Uterus (tissue), 3 donors: ENCODE measurements at regions not wholly inside any gene's neighbourhood (a gene's known extent, or its start where the extent isn't known, plus 50 kb on each side); places are given as distances from the start of the nearest gene placed in this dataset.
A peak's percentile ranks its signal among the peaks of the same experiment; 100 is the strongest.

Experiments used
- DNase-seq, 2 donors: peaks; one replicate each; pipeline ENCODE4 v3.0.0-alpha.2; 2019 to 2020
- H3K27ac ChIP-seq, 2 donors: fragments of 200-600 bp; sonication (generic); 1 replicate in 1 of 2; 2 replicates in 1 of 2; pipeline ENCODE4 v1.5.1; 2016 to 2018
- H3K27me3 ChIP-seq, 2 donors: fragments of 200-600 bp; sonication (generic); one replicate each; pipeline ENCODE4 v1.5.1; 2018 to 2019; ENCODE audit warnings: control low read depth in 1 of 2
- H3K36me3 ChIP-seq, 2 donors: fragments of 200-600 bp; sonication (generic); one replicate each; pipeline ENCODE4 v1.5.1; 2019; ENCODE audit warnings: control low read depth in 1 of 2
- H3K4me1 ChIP-seq, 2 donors: fragments of 200-600 bp; sonication (generic); one replicate each; pipeline ENCODE4 v1.5.1; 2018 to 2019; ENCODE audit warnings: control low read depth in 1 of 2
- H3K4me3 ChIP-seq, 2 donors: fragments of 200-600 bp; sonication (generic); 1 replicate in 1 of 2; 2 replicates in 1 of 2; pipeline ENCODE4 v1.5.1; 2018 to 2019; ENCODE audit warnings: mild to moderate bottlenecking in 1 of 2
- H3K9me3 ChIP-seq, 2 donors: fragments of 200-600 bp; sonication (generic); one replicate each; pipeline ENCODE4 v1.5.1; 2019; ENCODE audit warnings: control low read depth in 1 of 2
- CTCF ChIP-seq, 4 experiments: fragments of 200-600 bp in 2 of 4; fragments of 450-650 bp in 2 of 4; sonication (generic) in 2 of 4; IDR thresholded peaks; one replicate each; pipeline ENCODE4 v1.5.1; 2016 to 2019; ENCODE audit warnings: antibody characterized with exemption in 4 of 4, mild to moderate bottlenecking in 2 of 4, moderate library complexity in 1 of 4
- POLR2A ChIP-seq, 2 donors: fragments of 450-650 bp; IDR thresholded peaks; one replicate each; pipeline ENCODE4 v1.6.1; 2016; ENCODE audit warnings: antibody characterized with exemption in 2 of 2, mild to moderate bottlenecking in 1 of 2, moderate library complexity in 1 of 2
- intact Hi-C: fragments of 100-400 bp; cut with DNase I; formaldehyde crosslinking; loops from one replicate; pipeline ENCODE4 v1.15.1; 2023; ENCODE audit warnings: low total_unique reads
- donor health status: DM: yes; HTN: yes; CAD: no.

- Histone ChIP-seq H3K27me3 (no peaks in the 10 kb centered on the region), H3K4me1 (no peaks in the 10 kb centered on the region), H3K27ac (no peak overlapping the region), H3K36me3 (no peaks in the 10 kb centered on the region), H3K4me3 (no peak overlapping the region), H3K9me3 (no peaks in the 10 kb centered on the region)
- DNase-seq = no peak
- TF ChIP-seq POLR2A (IDR thresholded peaks at IDR 0.05) (no peak), CTCF (IDR thresholded peaks at IDR 0.05) (no peak)
- intact Hi-C loops = no loop called here
Measured at GRCh38 chr10:10901906-10902305, 115.8 kb upstream of the CELF2 start.

GRCh38 chr10:10902951-10903350, 114.7 kb upstream of the CELF2 start:
- H3K27me3 ChIP-seq = no peaks in the 10 kb centered on the region
- TF ChIP-seq POLR2A (IDR thresholded peaks at IDR 0.05) = no peak
- TF ChIP-seq CTCF (IDR thresholded peaks at IDR 0.05) = no peak
- intact Hi-C loops = no loop called here
- H3K27ac ChIP-seq = no peak overlapping the region
- no peaks in the 10 kb centered on the region for H3K9me3 ChIP-seq
- no peaks in the 10 kb centered on the region for H3K36me3 ChIP-seq
- DNase-seq = no peak
- H3K4me1 ChIP-seq = no peaks in the 10 kb centered on the region
- H3K4me3 ChIP-seq = no peak overlapping the region

GRCh38 chr10:10903620-10904019, 114.1 kb upstream of the CELF2 start:
- no peak for DNase-seq
- Histone ChIP-seq H3K27ac (no peak overlapping the region), H3K4me1 (no peaks in the 10 kb centered on the region), H3K4me3 (no peak overlapping the region), H3K27me3 (no peaks in the 10 kb centered on the region), H3K9me3 (no peaks in the 10 kb centered on the region), H3K36me3 (no peaks in the 10 kb centered on the region)
- TF ChIP-seq POLR2A (IDR thresholded peaks at IDR 0.05) = no peak
- intact Hi-C loops = no loop called here

- intact Hi-C loops = no loop called here
- H3K9me3 ChIP-seq = no peaks in the 10 kb centered on the region
- no peaks in the 10 kb centered on the region for H3K27me3 ChIP-seq
- no peak for DNase-seq
- TF ChIP-seq POLR2A (IDR thresholded peaks at IDR 0.05) (no peak), CTCF (IDR thresholded peaks at IDR 0.05) (no peak)
- no peaks in the 10 kb centered on the region for H3K4me1 ChIP-seq
- no peak overlapping the region for H3K4me3 ChIP-seq
- peak overlapping the region; percentile 80 to 83 for H3K27ac ChIP-seq
- H3K36me3 ChIP-seq = no peaks in the 10 kb centered on the region
Measured at GRCh38 chr10:10910634-10911033, 107.0 kb upstream of the CELF2 start.

GRCh38 chr10:10911035-10911434, 106.6 kb upstream of the CELF2 start:
- intact Hi-C loops = no loop called here
- TF ChIP-seq CTCF (IDR thresholded peaks at IDR 0.05) (no peak), POLR2A (IDR thresholded peaks at IDR 0.05) (no peak)
- no peaks in the 10 kb centered on the region for H3K36me3 ChIP-seq
- DNase-seq = no peak
- H3K4me1 ChIP-seq = no peaks in the 10 kb centered on the region
- H3K27ac ChIP-seq = peak overlapping the region; percentile 80 to 83
- H3K27me3 ChIP-seq = no peaks in the 10 kb centered on the region
- H3K4me3 ChIP-seq = peak overlapping the region in 1 of 2 donors; percentile 31
- no peaks in the 10 kb centered on the region for H3K9me3 ChIP-seq

- peak; percentile 83 to 84 for DNase-seq
- Histone ChIP-seq H3K9me3 (no peaks in the 10 kb centered on the region), H3K27ac (peak overlapping the region; percentile 80 to 83), H3K4me3 (peak overlapping the region in 1 of 2 donors; percentile 31), H3K4me1 (no peaks in the 10 kb centered on the region), H3K27me3 (no peaks in the 10 kb centered on the region), H3K36me3 (no peaks in the 10 kb centered on the region)
- intact Hi-C loops = no loop called here
- TF ChIP-seq CTCF (IDR thresholded peaks at IDR 0.05) (no peak), POLR2A (IDR thresholded peaks at IDR 0.05) (no peak)
Measured at GRCh38 chr10:10911471-10911921, 106.2 kb upstream of the CELF2 start.
